ENCODE measurements at regions not wholly inside any gene's neighbourhood (a gene's known extent, or its start where the extent isn't known, plus 50 kb on each side); places are given as distances from the start of the nearest gene placed in this dataset.
A peak's percentile ranks its signal among the peaks of the same experiment; 100 is the strongest.
"Not testable (repeated sequence)": the region's sequence is repeated elsewhere in the genome, so short reads cannot be mapped to it uniquely, and the experiment has no call there.

- H3K27me3 ChIP-seq; H3K9me3 ChIP-seq; DNase-seq; intact Hi-C loops (cut with DNase I; ENCODE audit: low total_unique reads); H3K27ac ChIP-seq; H3K4me1 ChIP-seq; H3K4me3 ChIP-seq; H3K36me3 ChIP-seq: not testable (repeated sequence)
- 56 to 68% (median 66%) methylated on average over 5 to 8 of the region's 8 CpGs for WGBS, 5 donors
These were observed 483.8 kb downstream of the TUBA3C start for GRCh38 chr13:18697851-18698250.

GRCh38 chr13:18697221-18697620 lies 484.4 kb downstream of the TUBA3C start:
- H3K9me3 ChIP-seq; H3K4me1 ChIP-seq; DNase-seq; H3K36me3 ChIP-seq; H3K4me3 ChIP-seq; H3K27ac ChIP-seq; intact Hi-C loops (cut with DNase I; ENCODE audit: low total_unique reads); H3K27me3 ChIP-seq: not testable (repeated sequence)
- 88 to 90% (median 89%) methylated on average over 8 to 21 of the region's 21 CpGs for WGBS, 5 donors

GRCh38 chr13:18677403-18677802 lies 504.2 kb downstream of the TUBA3C start:
- H3K4me1 ChIP-seq; H3K27me3 ChIP-seq; H3K27ac ChIP-seq; H3K4me3 ChIP-seq; intact Hi-C loops (cut with DNase I; ENCODE audit: low total_unique reads); H3K36me3 ChIP-seq; H3K9me3 ChIP-seq; DNase-seq: not testable (repeated sequence)
- WGBS, 5 donors = 31 to 38% (median 36%) methylated on average over 2 of the region's 2 CpGs

GRCh38 chr13:18675268-18675667 lies 506.4 kb downstream of the TUBA3C start:
- 66 to 89% (median 70%) methylated on average over 2 of the region's 2 CpGs for WGBS, 5 donors
- H3K36me3 ChIP-seq; intact Hi-C loops (cut with DNase I; ENCODE audit: low total_unique reads): not testable (repeated sequence)

GRCh38 chr13:18673794-18674193 lies 507.8 kb downstream of the TUBA3C start:
- H3K4me1 ChIP-seq; intact Hi-C loops (cut with DNase I; ENCODE audit: low total_unique reads); DNase-seq; H3K27me3 ChIP-seq; H3K27ac ChIP-seq; H3K9me3 ChIP-seq; H3K36me3 ChIP-seq; H3K4me3 ChIP-seq: not testable (repeated sequence)
- 87 to 96% (median 95%) methylated on average over 17 to 25 of the region's 33 CpGs; no CpG with 5 or more reads in 1 of the 5 donors for WGBS, 5 donors

More at GRCh38 chr13:18675268-18675667, 506.4 kb downstream of the TUBA3C start:
- not testable (repeated sequence) for DNase-seq, H3K27me3 ChIP-seq, H3K4me1 ChIP-seq, H3K27ac ChIP-seq, H3K9me3 ChIP-seq, H3K4me3 ChIP-seq

DNA sequence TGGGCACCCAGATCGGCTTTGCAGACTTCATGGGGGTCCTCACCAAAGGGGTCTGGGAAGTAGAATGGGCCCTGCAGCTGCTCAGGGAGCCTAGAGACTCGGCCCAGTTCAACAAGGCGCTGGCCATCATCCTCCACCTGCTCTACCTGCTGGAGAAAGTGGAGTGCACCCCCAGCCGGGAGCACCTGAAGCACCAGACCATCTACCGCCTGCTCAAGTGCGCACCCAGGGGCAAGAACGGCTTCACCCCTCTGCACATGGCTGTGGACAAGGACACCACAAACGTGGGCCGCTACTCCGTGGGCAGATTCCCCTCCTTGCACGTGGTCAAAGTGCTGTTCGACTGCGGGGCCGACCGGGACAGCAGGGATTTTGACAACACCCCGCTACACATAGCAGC lies 515.0 kb downstream of the TUBA3C start:
- WGBS, 5 donors = 80 to 87% (median 85%) methylated on average over 2 to 16 of the region's 16 CpGs
- DNase-seq; intact Hi-C loops (cut with DNase I; ENCODE audit: low total_unique reads); H3K4me3 ChIP-seq; H3K27me3 ChIP-seq; H3K9me3 ChIP-seq; H3K27ac ChIP-seq; H3K36me3 ChIP-seq; H3K4me1 ChIP-seq: not testable (repeated sequence)

DNA sequence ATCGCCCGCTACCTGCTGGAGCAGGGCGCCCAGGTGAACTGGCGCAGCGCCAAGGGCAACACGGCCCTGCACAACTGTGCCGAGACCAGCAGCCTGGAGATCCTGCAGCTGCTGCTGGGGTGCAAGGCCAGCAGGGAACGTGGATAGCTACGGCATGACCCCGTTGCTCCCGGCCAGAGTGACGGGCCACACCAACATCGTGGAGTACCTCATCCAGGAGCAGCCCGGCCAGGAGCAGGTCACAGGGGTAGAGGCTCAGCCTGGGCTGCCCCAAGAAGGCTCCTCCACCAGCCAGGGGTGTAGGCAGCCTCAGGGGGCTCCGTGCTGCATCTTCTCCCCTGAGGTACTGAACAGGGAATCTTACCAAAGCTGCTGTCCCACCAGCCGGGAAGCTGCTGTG lies 515.9 kb downstream of the TUBA3C start:
- WGBS, 5 donors = 87 to 93% (median 90%) methylated on average over 2 to 11 of the region's 16 CpGs
- intact Hi-C loops (cut with DNase I; ENCODE audit: low total_unique reads); H3K27ac ChIP-seq; H3K36me3 ChIP-seq; DNase-seq; H3K4me1 ChIP-seq; H3K4me3 ChIP-seq; H3K27me3 ChIP-seq; H3K9me3 ChIP-seq: not testable (repeated sequence)

DNA sequence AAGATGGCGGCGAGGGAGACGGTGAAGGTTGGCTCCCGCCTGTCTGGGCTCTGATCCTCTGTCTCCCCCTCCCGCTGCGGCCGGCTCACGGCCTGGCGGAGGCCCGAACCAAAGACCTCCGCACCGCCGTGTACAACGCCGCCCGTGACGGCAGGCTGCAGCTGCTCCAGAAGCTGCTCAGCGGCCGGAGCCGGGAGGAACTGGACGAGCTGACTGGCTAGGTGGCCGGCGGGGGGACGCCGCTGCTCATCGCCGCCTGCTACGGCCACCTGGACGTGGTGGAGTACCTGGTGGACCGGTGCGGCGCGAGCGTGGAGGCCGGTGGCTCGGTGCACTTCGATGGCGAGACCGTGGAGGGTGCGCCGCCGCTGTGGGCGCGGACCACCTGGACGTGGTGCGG lies 516.5 kb downstream of the TUBA3C start:
- DNase-seq; H3K4me3 ChIP-seq; H3K36me3 ChIP-seq; intact Hi-C loops (cut with DNase I; ENCODE audit: low total_unique reads); H3K4me1 ChIP-seq; H3K9me3 ChIP-seq; H3K27ac ChIP-seq; H3K27me3 ChIP-seq: not testable (repeated sequence)
- WGBS, 5 donors = 78 to 89% (median 84%) methylated on average over 36 to 46 of the region's 46 CpGs

DNA sequence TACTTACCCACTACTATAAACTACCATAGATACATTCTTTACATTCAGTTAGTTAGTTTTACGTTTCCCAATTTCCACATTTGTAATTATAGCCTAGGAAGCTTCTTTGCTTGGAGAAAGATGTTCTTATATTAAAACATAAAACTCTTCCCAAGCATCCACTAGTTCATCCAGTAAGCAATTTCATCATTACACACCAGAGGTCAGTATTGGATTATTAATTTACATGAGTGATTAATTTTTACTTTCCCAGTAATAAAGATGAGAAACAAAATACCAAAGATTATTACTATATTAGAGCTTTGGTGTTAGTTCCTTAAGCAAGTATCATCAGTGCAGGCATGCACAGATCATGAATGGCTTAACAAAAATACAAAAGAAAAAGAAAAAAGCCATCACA lies 518.4 kb downstream of the TUBA3C start:
- DNase-seq; H3K27ac ChIP-seq; H3K27me3 ChIP-seq; H3K4me3 ChIP-seq; H3K4me1 ChIP-seq; H3K9me3 ChIP-seq; intact Hi-C loops (cut with DNase I; ENCODE audit: low total_unique reads); H3K36me3 ChIP-seq: not testable (repeated sequence)
- TF ChIP-seq, protein P1, sequence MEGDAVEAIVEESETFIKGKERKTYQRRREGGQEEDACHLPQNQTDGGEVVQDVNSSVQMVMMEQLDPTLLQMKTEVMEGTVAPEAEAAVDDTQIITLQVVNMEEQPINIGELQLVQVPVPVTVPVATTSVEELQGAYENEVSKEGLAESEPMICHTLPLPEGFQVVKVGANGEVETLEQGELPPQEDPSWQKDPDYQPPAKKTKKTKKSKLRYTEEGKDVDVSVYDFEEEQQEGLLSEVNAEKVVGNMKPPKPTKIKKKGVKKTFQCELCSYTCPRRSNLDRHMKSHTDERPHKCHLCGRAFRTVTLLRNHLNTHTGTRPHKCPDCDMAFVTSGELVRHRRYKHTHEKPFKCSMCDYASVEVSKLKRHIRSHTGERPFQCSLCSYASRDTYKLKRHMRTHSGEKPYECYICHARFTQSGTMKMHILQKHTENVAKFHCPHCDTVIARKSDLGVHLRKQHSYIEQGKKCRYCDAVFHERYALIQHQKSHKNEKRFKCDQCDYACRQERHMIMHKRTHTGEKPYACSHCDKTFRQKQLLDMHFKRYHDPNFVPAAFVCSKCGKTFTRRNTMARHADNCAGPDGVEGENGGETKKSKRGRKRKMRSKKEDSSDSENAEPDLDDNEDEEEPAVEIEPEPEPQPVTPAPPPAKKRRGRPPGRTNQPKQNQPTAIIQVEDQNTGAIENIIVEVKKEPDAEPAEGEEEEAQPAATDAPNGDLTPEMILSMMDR (IDR thresholded peaks at IDR 0.05) = peak in 1 of 7 experiments; percentile 6
- no CpG with 5 or more reads among the region's 1 CpG for WGBS, 5 donors

GRCh38 chr13:18643644-18644172 lies 537.9 kb downstream of the TUBA3C start:
- WGBS, 5 donors = 27 to 46% (median 35%) methylated on average over 7 to 8 of the region's 8 CpGs
- H3K36me3 ChIP-seq; intact Hi-C loops (cut with DNase I; ENCODE audit: low total_unique reads); H3K4me3 ChIP-seq; H3K27me3 ChIP-seq; H3K27ac ChIP-seq; H3K9me3 ChIP-seq; H3K4me1 ChIP-seq: not testable (repeated sequence)
- peak in 1 of 2 donors; percentile 39 for DNase-seq

- DNase-seq; intact Hi-C loops (cut with DNase I; ENCODE audit: low total_unique reads); H3K27ac ChIP-seq; H3K4me1 ChIP-seq; H3K27me3 ChIP-seq; H3K36me3 ChIP-seq; H3K4me3 ChIP-seq: not testable (repeated sequence)
- 51 to 69% (median 61%) methylated on average over 7 to 13 of the region's 31 CpGs; no CpG with 5 or more reads in 1 of the 5 donors for WGBS, 5 donors
- H3K9me3 ChIP-seq = peaks cover 0 to 24% (median 2%) of the 10 kb centered on the region in 4 donors
These were observed 552.7 kb downstream of the TUBA3C start for GRCh38 chr13:18628928-18629327.
